GM19468 (cell line): ENCODE measurements at regions not wholly inside any gene's neighbourhood (a gene's known extent, or its start where the extent isn't known, plus 50 kb on each side); places are given as distances from the start of the nearest gene placed in this dataset.

Source experiments
- ATAC-seq: cut with Tn5 transposase; IDR thresholded peaks from one replicate; pipeline ENCODE4 v1.9.1; 2021; ENCODE audit warnings: mild to moderate bottlenecking, moderate library complexity, moderate number of reproducible peaks; ENCODE audit not compliant: unreplicated experiment; ENCODE audit errors: extremely low read depth

- no peak for ATAC-seq
Measured at GRCh38 chr2:146826388-146826787, 1018.4 kb upstream of the ACVR2A start.

- ATAC-seq: no peak
Measured at GRCh38 chr2:146821836-146822316, 1023.0 kb upstream of the ACVR2A start.

- no peak for ATAC-seq
Measured at GRCh38 chr2:146820672-146821071, 1024.2 kb upstream of the ACVR2A start.

- no peak for ATAC-seq
Measured at GRCh38 chr2:146818122-146818521, 1026.7 kb upstream of the ACVR2A start.

GRCh38 chr2:146817613-146818012, 1027.2 kb upstream of the ACVR2A start:
- ATAC-seq: no peak

GRCh38 chr2:146814971-146815370, 1029.9 kb upstream of the ACVR2A start:
- no peak for ATAC-seq

- ATAC-seq: no peak
Measured at GRCh38 chr2:146807568-146808168, 1037.2 kb upstream of the ACVR2A start.

GRCh38 chr2:146806364-146807005, 1038.3 kb upstream of the ACVR2A start:
- no peak for ATAC-seq

GRCh38 chr2:146804288-146804687, 1040.5 kb upstream of the ACVR2A start:
- no peak for ATAC-seq

- ATAC-seq: no peak
Measured at GRCh38 chr2:146801886-146802285, 1042.9 kb upstream of the ACVR2A start.

- no peak for ATAC-seq
Measured at GRCh38 chr2:146786396-146786795, 1058.4 kb upstream of the ACVR2A start.

GRCh38 chr2:146785101-146785500, 1059.7 kb upstream of the ACVR2A start:
- ATAC-seq: no peak

GRCh38 chr2:146784602-146785001, 1060.2 kb upstream of the ACVR2A start:
- ATAC-seq: no peak

GRCh38 chr2:146777181-146777580, 1067.6 kb upstream of the ACVR2A start:
- ATAC-seq: no peak

- no peak for ATAC-seq
Measured at GRCh38 chr2:146776596-146776995, 1068.2 kb upstream of the ACVR2A start.

GRCh38 chr2:146771531-146771930, 1073.3 kb upstream of the ACVR2A start:
- no peak for ATAC-seq

- no peak for ATAC-seq
Measured at GRCh38 chr2:146764301-146764700, 1080.5 kb upstream of the ACVR2A start.

GRCh38 chr2:146762786-146763185, 1082.0 kb upstream of the ACVR2A start:
- ATAC-seq: no peak

GRCh38 chr2:146754606-146755005, 1090.2 kb upstream of the ACVR2A start:
- no peak for ATAC-seq

- no peak for ATAC-seq
Measured at GRCh38 chr2:146748046-146748445, 1096.8 kb upstream of the ACVR2A start.

- ATAC-seq: no peak
Measured at GRCh38 chr2:146741260-146741659, 1103.6 kb upstream of the ACVR2A start.

GRCh38 chr2:146734821-146735190, 1110.0 kb upstream of the ACVR2A start:
- ATAC-seq: no peak
